OCI-M1 (cell line): ENCODE measurements at regions not wholly inside any gene's neighbourhood (a gene's known extent, or its start where the extent isn't known, plus 50 kb on each side); places are given as distances from the start of the nearest gene placed in this dataset.
A peak's percentile ranks its signal among the peaks of the same experiment; 100 is the strongest.
"Not testable (repeated sequence)": the region's sequence is repeated elsewhere in the genome, so short reads cannot be mapped to it uniquely, and the experiment has no call there.

Experiments used
- DNase-seq: peaks from one replicate; lab custom pipeline; 2025; lab: John Stamatoyannopoulos, UW

GRCh38 chr18:56316727-56317126 is 321.7 kb downstream of the TXNL1 start:
- no peak for DNase-seq

DNA sequence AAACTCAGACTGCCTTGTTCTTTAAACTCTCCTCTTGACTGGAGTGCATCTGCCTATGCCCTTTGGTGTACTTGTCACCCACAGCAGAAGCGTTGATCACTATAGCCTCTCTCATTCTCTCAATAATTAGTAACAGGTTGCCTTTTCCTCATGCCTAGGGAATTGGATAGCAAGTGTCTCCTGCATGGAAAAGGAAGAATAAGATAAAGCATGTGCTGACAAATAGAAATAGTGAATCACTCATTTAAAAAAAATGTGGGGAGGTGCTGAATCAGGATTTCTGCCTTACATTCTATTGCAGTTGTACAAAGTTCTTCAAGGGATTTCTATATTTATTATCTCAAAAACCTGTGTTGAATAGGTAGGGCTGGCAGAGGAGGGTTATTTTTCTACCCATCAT is 323.0 kb downstream of the TXNL1 start:
- no peak for DNase-seq

- DNase-seq = peak; percentile 69
Measured at GRCh38 chr18:56314396-56314795, 324.0 kb downstream of the TXNL1 start.

- no peak for DNase-seq
Measured at GRCh38 chr18:56312551-56313335, 325.6 kb downstream of the TXNL1 start.

- no peak for DNase-seq
Measured at GRCh38 chr18:56309104-56309503, 329.3 kb downstream of the TXNL1 start.

DNA sequence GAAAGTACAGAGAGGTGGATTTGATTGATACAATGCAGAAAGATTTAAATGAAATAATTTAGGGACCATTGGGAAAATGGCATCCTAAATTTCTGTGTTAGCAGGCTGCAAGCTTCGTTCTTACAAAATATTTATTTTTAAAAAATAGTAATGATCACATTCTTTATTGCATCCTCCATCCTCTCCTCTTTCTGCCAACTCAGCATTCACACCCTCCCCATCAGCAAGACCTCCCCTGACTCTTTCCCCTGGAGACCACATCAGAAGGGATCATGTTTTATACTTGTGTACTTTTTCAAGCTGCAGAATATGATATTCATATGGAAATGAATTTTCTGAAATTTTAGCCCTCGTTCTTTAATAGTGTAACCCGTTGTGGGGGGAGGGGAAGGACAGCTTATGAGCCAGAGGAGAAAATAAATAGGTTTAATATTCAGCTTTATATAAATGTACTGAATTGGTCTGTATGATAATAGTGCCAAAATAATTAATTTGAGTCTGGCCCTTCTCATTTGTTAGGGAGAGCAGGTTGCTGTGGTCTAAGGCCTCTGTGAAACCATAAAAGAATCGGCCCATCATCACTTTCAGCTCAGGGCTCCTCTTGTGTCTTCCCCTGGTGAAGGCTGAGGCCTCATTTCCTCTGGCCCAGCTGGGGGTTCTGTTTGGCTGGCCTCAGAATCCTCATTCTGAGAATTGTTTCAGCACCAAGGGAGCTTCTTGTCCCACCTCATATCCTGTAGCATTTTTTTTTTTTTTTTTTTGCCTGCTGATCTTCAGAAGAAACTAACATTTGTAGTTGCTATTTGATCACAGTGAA is 330.8 kb downstream of the TXNL1 start:
- DNase-seq = no peak

DNA sequence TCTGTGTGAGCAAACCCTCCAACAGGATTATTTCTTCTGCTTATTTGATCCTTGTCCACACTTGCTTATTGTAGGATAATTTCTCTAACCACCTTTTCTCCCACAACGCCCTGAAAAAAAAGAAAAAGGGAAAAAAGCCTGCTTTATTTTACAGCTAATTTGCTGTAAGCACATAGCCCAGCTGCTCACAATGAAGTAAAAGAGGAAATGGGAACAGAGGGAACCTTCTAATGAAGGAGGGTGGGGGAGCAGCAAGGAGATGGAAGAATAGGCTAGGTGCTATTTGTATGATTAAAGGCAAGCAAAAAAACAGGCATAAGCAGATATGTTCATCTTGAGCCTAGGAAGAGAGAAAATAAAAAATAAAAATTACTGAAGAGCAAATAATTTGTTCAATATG is 331.6 kb downstream of the TXNL1 start:
- DNase-seq = no peak

DNA sequence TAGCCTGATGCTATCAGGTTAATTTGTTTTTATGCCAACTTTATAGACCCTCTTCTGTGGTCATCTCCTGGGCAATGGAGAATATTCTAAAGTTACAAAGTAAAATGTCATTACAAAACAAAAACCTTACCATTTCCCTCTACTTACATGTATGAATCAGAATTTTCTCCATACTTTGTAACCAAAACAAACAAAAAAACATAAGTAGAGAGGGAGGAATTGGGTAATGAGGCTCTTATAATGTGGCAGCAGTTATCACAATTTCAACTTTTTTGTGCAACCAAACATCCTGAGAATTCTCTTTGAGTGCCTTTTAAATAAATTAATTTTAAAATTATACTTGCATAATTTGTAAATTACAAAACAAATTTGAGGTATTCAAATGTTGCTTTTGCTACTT is 332.8 kb downstream of the TXNL1 start:
- DNase-seq = no peak

- no peak for DNase-seq
Measured at GRCh38 chr18:56302156-56302555, 336.2 kb downstream of the TXNL1 start.

- DNase-seq = no peak
Measured at GRCh38 chr18:56299740-56300139, 338.7 kb downstream of the TXNL1 start.

- DNase-seq = peak; percentile 41
Measured at GRCh38 chr18:56298935-56299334, 339.5 kb downstream of the TXNL1 start.

DNA sequence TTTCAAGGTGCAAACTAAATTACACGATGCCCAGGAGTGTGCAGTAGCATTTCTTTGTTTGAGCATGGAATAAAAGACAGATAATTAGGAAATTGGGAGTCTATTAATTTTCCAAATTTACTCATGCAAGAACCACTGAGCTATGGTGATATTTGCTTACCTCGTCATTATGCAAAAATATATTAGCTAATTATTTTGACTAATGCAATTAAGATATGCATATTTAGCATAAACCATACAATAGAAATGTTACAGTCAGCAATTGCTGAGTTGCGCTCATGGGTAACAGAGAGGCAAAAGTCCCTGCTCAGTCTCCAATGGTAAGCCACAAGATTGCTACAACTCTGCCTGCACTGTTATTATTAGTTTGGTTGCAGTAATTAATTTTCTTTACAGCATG is 342.0 kb downstream of the TXNL1 start:
- no peak for DNase-seq

DNA sequence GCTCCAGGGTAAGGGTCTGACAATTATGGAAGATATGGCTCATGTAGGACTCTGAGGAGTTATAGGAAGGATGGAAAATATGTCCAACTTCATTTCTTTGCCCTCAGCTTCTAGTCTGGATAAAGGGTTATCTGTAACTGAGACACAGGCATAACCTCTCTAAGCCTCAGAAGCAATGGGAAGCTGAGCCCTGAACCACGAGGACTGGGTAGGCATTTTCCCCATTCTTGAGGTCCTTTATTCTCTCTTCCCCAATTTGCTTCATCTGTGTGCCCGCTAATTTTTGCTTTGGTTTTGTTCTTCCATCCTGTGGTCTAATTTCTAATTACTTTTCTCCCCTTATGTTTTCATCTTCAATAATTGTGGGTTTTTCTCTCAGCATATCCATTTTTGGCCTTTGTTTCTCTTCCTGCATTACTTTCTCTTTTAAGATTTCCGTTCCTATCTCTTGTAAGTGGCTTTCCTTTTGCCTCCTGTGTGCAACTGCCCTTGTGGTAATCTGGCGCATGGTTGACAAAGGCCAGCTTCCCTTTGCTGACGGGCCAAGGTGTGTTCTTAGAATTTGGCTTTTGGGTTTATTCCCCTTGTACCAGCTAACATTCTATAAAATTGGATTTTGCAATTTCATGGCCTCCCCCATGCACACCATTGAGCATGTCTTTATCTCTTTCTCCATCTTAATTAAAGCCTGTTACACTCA is 343.8 kb downstream of the TXNL1 start:
- peak; percentile 45 for DNase-seq

- DNase-seq = no peak
Measured at GRCh38 chr18:56291294-56291693, 347.1 kb downstream of the TXNL1 start.

DNA sequence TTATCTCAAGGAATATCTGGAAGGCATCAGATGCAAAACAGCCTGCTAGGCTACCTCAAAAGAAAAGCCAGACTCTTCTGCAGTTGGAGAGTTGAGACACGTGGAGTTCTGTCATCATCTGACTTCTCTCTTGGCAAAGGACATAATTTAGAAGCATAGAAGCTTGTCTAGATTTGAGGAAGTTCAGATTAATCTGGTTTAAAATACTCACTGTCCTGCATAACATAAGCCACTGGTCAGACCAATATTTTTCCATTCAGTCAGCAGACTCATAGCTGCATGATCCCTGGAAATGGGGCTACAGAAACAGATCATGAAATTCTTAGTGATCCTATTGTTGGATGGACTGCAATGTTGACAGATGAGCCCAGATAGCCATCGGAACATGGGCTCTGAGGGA is 349.0 kb downstream of the TXNL1 start:
- peak; percentile 68 for DNase-seq

GRCh38 chr18:56286775-56287325 is 351.5 kb downstream of the TXNL1 start:
- DNase-seq = no peak

- no peak for DNase-seq
Measured at GRCh38 chr18:56285387-56286065, 352.9 kb downstream of the TXNL1 start.

GRCh38 chr18:56284319-56284718 is 354.1 kb downstream of the TXNL1 start:
- no peak for DNase-seq

DNA sequence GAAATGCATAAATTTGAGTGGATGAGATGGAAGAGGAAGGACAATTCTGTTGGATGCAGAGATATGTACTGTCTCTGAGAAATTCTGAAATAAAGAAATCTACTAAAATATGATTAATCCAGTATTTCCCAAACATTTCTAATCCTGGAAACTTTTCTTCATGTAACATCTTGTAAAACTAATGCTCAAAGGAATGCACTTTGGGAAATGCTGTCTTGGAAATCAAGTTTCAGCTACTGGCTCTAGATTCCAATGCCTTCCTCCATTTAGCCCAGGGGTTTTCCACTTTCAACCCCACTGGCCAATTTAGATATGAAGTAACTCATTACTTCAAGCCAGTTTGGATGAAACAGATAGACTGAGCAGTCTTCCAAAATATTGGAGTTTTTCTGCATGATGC is 355.1 kb downstream of the TXNL1 start:
- DNase-seq = no peak

DNA sequence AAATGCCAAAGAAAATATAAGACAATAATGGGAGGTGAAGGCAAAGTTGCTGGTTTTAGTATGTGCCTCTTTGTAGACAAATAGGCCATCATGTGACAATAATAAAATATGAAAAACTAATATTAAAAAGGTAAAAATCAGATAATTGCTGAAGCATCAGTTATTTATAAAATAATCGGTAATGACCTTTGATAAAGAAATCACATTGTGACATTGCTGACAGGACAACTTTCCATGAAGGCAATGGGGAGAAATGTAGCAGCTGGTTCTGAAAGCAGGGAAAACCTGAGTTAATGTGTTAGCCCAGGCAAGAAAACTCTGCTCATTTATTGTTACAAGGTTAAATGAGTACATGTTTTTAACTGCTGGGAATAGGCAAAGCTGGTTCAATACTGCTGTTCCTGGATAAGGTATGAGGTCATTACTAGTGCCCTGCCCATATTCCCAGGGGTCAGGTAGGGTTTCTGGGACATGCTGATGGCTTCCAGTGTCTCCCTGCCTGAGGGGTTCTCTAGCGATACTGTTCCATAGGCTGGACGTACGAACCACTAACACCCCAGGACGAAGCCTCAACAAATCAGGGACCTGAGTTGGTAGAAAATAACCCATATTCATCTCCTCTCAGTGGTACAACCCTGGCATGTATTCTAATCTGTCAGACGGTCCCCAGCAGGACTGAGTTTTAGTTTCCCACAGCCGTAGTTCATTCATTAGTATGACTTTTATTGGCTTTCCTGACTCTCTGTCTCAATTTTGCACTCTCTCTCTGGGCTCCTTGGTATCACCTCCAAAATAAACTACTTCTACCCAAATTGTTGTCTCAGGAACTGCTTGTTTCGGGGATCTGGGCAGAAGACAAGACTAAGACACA is 355.9 kb downstream of the TXNL1 start:
- no peak for DNase-seq

- DNase-seq = not testable (repeated sequence)
Measured at GRCh38 chr18:56279816-56280215, 358.6 kb downstream of the TXNL1 start.
